GM21447 (cell line): ENCODE measurements at regions not wholly inside any gene's neighbourhood (a gene's known extent, or its start where the extent isn't known, plus 50 kb on each side); places are given as distances from the start of the nearest gene placed in this dataset.
"Not testable (repeated sequence)": the region's sequence is repeated elsewhere in the genome, so short reads cannot be mapped to it uniquely, and the experiment has no call there.

Experiments
- ATAC-seq: cut with Tn5 transposase; IDR thresholded peaks from one replicate; pipeline ENCODE4 v1.9.1; 2021; ENCODE audit not compliant: unreplicated experiment

GRCh38 chr1:233722212-233722979, 108.5 kb downstream of the KCNK1 start:
- ATAC-seq = no peak

GRCh38 chr1:233723387-233723786, 109.5 kb downstream of the KCNK1 start:
- no peak for ATAC-seq

- ATAC-seq = not testable (repeated sequence)
Observed at GRCh38 chr1:233724131-233724631, 110.3 kb downstream of the KCNK1 start.

GRCh38 chr1:233725423-233725822, 111.5 kb downstream of the KCNK1 start:
- no peak for ATAC-seq

GRCh38 chr1:233728721-233729120, 114.8 kb downstream of the KCNK1 start:
- no peak for ATAC-seq

- ATAC-seq = no peak
Observed at GRCh38 chr1:233730380-233730779, 116.5 kb downstream of the KCNK1 start.

- ATAC-seq = no peak
Observed at GRCh38 chr1:233730809-233731208, 116.9 kb downstream of the KCNK1 start.

- no peak for ATAC-seq
Observed at GRCh38 chr1:233732206-233732605, 118.3 kb downstream of the KCNK1 start.

GRCh38 chr1:233734456-233734855, 120.5 kb downstream of the KCNK1 start:
- ATAC-seq = no peak

- ATAC-seq = no peak
Observed at GRCh38 chr1:233735331-233735730, 121.4 kb downstream of the KCNK1 start.

GRCh38 chr1:233735847-233736246, 121.9 kb downstream of the KCNK1 start:
- ATAC-seq = no peak

GRCh38 chr1:233737341-233737740, 123.4 kb downstream of the KCNK1 start:
- no peak for ATAC-seq

GRCh38 chr1:233738396-233738795, 124.5 kb downstream of the KCNK1 start:
- no peak for ATAC-seq

- ATAC-seq = no peak
Observed at GRCh38 chr1:233738850-233739249, 124.9 kb downstream of the KCNK1 start.

GRCh38 chr1:233744779-233745513, 131.0 kb downstream of the KCNK1 start:
- ATAC-seq = no peak

- no peak for ATAC-seq
Observed at GRCh38 chr1:233750139-233750538, 136.2 kb downstream of the KCNK1 start.

- ATAC-seq = no peak
Observed at GRCh38 chr1:233759665-233760064, 144.8 kb upstream of the SLC35F3 start.

- ATAC-seq = not testable (repeated sequence)
Observed at GRCh38 chr1:233764304-233764703, 140.2 kb upstream of the SLC35F3 start.

- no peak for ATAC-seq
Observed at GRCh38 chr1:233777566-233777965, 126.9 kb upstream of the SLC35F3 start.

- no peak for ATAC-seq
Observed at GRCh38 chr1:233780049-233780448, 124.4 kb upstream of the SLC35F3 start.

- ATAC-seq = no peak
Observed at GRCh38 chr1:233782937-233783586, 121.4 kb upstream of the SLC35F3 start.

- no peak for ATAC-seq
Observed at GRCh38 chr1:233787599-233787998, 116.9 kb upstream of the SLC35F3 start.
